Anterior cingulate cortex (tissue), 58 donors: ENCODE measurements at regions not wholly inside any gene's neighbourhood (a gene's known extent, or its start where the extent isn't known, plus 50 kb on each side); places are given as distances from the start of the nearest gene placed in this dataset.
A peak's percentile ranks its signal among the peaks of the same experiment; 100 is the strongest.
"Not testable (repeated sequence)": the region's sequence is repeated elsewhere in the genome, so short reads cannot be mapped to it uniquely, and the experiment has no call there.

Experiments used
- DNase-seq, 58 donors: peaks; one replicate each; lab custom pipeline; 2025; lab: John Stamatoyannopoulos, UW

- peak in 12 of 58 donors; percentile 6 to 65 (median 16) for DNase-seq
Observed at GRCh38 chr17:73910206-73910605, 266.0 kb upstream of the SDK2 start.

GRCh38 chr17:73910821-73911515 lies 266.7 kb upstream of the SDK2 start:
- no peak for DNase-seq

GRCh38 chr17:73911726-73912372 lies 267.6 kb upstream of the SDK2 start:
- no peak for DNase-seq

GRCh38 chr17:73912373-73912746 lies 268.1 kb upstream of the SDK2 start:
- DNase-seq: no peak

GRCh38 chr17:73914536-73915274 lies 270.5 kb upstream of the SDK2 start:
- DNase-seq: no peak

DNA sequence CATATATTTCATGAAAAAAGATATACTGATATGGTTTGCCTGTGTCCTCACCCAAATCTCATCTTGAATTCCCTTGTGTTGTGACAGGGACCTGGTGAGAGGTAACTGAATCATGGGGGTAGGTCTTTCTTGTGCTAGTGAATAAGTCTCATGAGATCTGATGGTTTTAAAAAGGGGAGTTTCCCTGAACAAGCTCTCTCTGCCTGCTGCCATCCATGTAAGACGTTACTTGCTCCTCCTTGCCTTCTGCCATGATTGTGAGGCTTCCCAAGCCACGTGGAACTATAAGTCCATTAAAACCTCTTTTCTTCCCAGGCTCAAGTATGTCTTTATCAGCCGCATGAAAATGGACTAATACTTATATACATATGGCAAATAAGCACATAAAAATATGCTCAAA lies 274.8 kb upstream of the SDK2 start:
- DNase-seq: not testable (repeated sequence)

GRCh38 chr17:73921306-73921705 lies 277.1 kb upstream of the SDK2 start:
- no peak for DNase-seq

- DNase-seq: no peak
Observed at GRCh38 chr17:73924114-73924908, 279.2 kb upstream of the RPL38 start.

- DNase-seq: no peak
Observed at GRCh38 chr17:73924909-73925186, 278.6 kb upstream of the RPL38 start.

- DNase-seq: no peak
Observed at GRCh38 chr17:73929860-73930430, 273.5 kb upstream of the RPL38 start.

DNA sequence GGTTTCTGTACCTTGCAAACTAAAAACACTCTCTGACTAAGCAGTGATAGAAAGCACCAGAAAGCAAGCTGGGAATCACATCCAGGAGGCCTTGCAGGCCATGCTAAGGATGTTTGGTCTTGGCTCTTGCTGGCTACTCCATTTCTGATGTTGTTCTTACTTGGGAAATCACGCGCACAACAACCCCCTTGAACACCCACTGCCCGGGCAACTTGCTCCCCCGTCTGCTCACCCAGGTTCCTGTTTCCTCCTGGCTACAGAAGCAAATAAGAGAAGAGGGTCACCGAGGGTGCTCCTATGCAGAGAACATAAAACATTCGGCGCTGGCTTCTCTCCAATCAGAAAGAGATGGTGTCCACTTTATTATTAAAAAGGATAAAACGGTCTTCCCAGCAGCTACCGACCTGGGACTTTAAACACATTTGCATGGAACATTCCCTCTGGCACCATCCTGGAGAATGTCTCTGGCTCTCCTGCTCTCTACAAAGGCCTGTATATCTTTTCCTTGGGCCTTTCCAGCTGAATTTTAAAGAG lies 271.2 kb upstream of the RPL38 start:
- no peak for DNase-seq

GRCh38 chr17:73933164-73933766 lies 270.2 kb upstream of the RPL38 start:
- no peak for DNase-seq

- no peak for DNase-seq
Observed at GRCh38 chr17:73933871-73934270, 269.6 kb upstream of the RPL38 start.

- no peak for DNase-seq
Observed at GRCh38 chr17:73934696-73935095, 268.8 kb upstream of the RPL38 start.

- no peak for DNase-seq
Observed at GRCh38 chr17:73936908-73937627, 266.4 kb upstream of the RPL38 start.

DNA sequence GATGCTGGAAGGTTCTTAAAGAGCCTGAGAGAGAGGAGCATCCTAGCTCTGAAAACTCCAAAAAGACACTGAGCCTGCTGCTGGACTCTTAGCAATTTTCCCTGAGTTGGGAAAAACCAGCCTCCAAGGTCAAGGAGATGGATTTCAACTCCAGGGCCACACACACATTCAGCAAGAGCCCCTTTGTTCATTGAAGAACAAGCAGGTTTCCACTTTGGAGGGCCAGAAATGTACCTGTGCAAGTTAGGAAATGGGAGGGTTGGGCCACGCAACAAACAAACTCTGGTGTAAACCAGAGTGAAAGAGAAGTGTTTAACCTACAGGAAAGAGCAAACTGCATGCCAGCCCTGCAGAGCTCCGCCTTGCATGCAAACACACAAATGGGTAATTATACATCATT lies 264.8 kb upstream of the RPL38 start:
- no peak for DNase-seq

DNA sequence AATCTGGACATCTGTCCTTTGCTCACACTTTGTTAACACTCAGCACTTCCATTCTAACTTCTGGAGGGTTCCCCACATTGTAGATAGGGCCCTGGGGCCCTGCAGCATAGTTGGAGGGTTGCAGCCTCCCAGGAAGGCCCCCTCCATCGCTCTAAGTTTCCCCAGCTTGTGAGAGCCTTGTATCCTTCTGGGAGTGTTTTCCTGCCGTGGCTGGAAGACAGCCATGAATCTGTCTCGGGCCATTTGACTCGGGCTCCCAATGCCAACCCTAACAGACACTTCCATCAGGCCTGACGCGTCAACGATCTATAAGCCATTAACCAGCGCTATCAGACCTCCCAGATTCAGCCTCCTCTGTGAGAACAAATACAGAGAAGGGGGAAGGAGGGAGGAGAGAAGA lies 263.7 kb upstream of the RPL38 start:
- no peak for DNase-seq

GRCh38 chr17:73940511-73940910 lies 263.0 kb upstream of the RPL38 start:
- DNase-seq: no peak

GRCh38 chr17:73941919-73942530 lies 261.5 kb upstream of the RPL38 start:
- DNase-seq: no peak
